ENCODE measurements at regions not wholly inside any gene's neighbourhood (a gene's known extent, or its start where the extent isn't known, plus 50 kb on each side); places are given as distances from the start of the nearest gene placed in this dataset.

GRCh38 chr3:102179326-102180177, 255.3 kb upstream of the ZPLD1 start:
- Histone ChIP-seq H3K27me3 (no peaks in the 10 kb centered on the region), H3K36me3 (no peaks in the 10 kb centered on the region), H3K27ac (peak overlapping the region; percentile 47), H3K4me3 (no peak overlapping the region), H3K9me3 (no peaks in the 10 kb centered on the region), H3K4me1 (peaks cover 36% of the 10 kb centered on the region)
- TF ChIP-seq POLR2AphosphoS5 (IDR thresholded peaks at IDR 0.05; ENCODE audit: insufficient read depth in 1 of 2, low read depth in 1 of 2): no peak
- TF ChIP-seq POLR2A (IDR thresholded peaks at IDR 0.05): no peak
- no peak for TF ChIP-seq CTCF (IDR thresholded peaks at IDR 0.05)
- intact Hi-C loops (cut with DNase I): no loop called here
- DNase-seq (ENCODE audit: extremely low spot score in 2 of 2): no peak

GRCh38 chr3:102180280-102180931, 254.4 kb upstream of the ZPLD1 start:
- Histone ChIP-seq H3K27ac (peak overlapping the region; percentile 47), H3K4me3 (no peak overlapping the region), H3K9me3 (no peaks in the 10 kb centered on the region), H3K27me3 (no peaks in the 10 kb centered on the region), H3K4me1 (peaks cover 36% of the 10 kb centered on the region), H3K36me3 (no peaks in the 10 kb centered on the region)
- intact Hi-C loops (cut with DNase I): no loop called here
- no peak for DNase-seq (ENCODE audit: extremely low spot score in 2 of 2)
- TF ChIP-seq POLR2AphosphoS5 (IDR thresholded peaks at IDR 0.05; ENCODE audit: insufficient read depth in 1 of 2, low read depth in 1 of 2): peak in 1 of 2 donors; percentile 36
- TF ChIP-seq POLR2A (IDR thresholded peaks at IDR 0.05): no peak
- no peak for TF ChIP-seq CTCF (IDR thresholded peaks at IDR 0.05)

GRCh38 chr3:102181175-102181920, 253.5 kb upstream of the ZPLD1 start:
- no peaks in the 10 kb centered on the region for H3K36me3 ChIP-seq
- TF ChIP-seq POLR2AphosphoS5 (IDR thresholded peaks at IDR 0.05; ENCODE audit: insufficient read depth in 1 of 2, low read depth in 1 of 2) (no peak), CTCF (IDR thresholded peaks at IDR 0.05) (no peak), POLR2A (IDR thresholded peaks at IDR 0.05) (no peak)
- H3K4me1 ChIP-seq: peaks cover 36% of the 10 kb centered on the region
- H3K4me3 ChIP-seq: no peak overlapping the region
- H3K27ac ChIP-seq: no peak overlapping the region
- intact Hi-C loops (cut with DNase I): no loop called here
- H3K9me3 ChIP-seq: no peaks in the 10 kb centered on the region
- DNase-seq (ENCODE audit: extremely low spot score in 2 of 2): no peak
- H3K27me3 ChIP-seq: no peaks in the 10 kb centered on the region

- intact Hi-C loops (cut with DNase I): no loop called here
- DNase-seq (ENCODE audit: extremely low spot score in 2 of 2): no peak
- H3K9me3 ChIP-seq: no peaks in the 10 kb centered on the region
- TF ChIP-seq CTCF (IDR thresholded peaks at IDR 0.05): no peak
- TF ChIP-seq POLR2AphosphoS5 (IDR thresholded peaks at IDR 0.05; ENCODE audit: insufficient read depth in 1 of 2, low read depth in 1 of 2): no peak
- no peaks in the 10 kb centered on the region for H3K27me3 ChIP-seq
- no peak overlapping the region for H3K27ac ChIP-seq
- no peaks in the 10 kb centered on the region for H3K36me3 ChIP-seq
- H3K4me1 ChIP-seq: peaks cover 36% of the 10 kb centered on the region
- H3K4me3 ChIP-seq: no peak overlapping the region
These were observed 252.7 kb upstream of the ZPLD1 start for GRCh38 chr3:102182162-102182561.
